ENCODE measurements at regions not wholly inside any gene's neighbourhood (a gene's known extent, or its start where the extent isn't known, plus 50 kb on each side); places are given as distances from the start of the nearest gene placed in this dataset.

- Histone ChIP-seq H3K9me2 (ENCODE audit: low read depth, low read length) (no peaks in the 10 kb centered on the region), H3K79me2 (ENCODE audit: insufficient read depth, low read length) (no peaks in the 10 kb centered on the region), H3F3A (ENCODE audit: insufficient read depth, low read length) (no peaks in the 10 kb centered on the region), H3K4me3 (ENCODE audit: low read depth, low read length, poor library complexity, severe bottlenecking) (no peak overlapping the region), H3K9ac (ENCODE audit: low read length) (no peak overlapping the region), H3K27ac (ENCODE audit: low read depth, low read length, poor library complexity, severe bottlenecking) (no peak overlapping the region), H2AFZ (ENCODE audit: low read length) (no peak overlapping the region), H3K36me3 (ENCODE audit: insufficient read depth, low read length) (no peaks in the 10 kb centered on the region; the same call in 1 of the 2 replicates), H3K27me3 (ENCODE audit: insufficient read depth, low read length) (peaks cover 20% of the 10 kb centered on the region), H3K4me2 (ENCODE audit: low read length) (no peak overlapping the region), H4K20me1 (ENCODE audit: insufficient read depth, low read length) (no peaks in the 10 kb centered on the region), H3K9me3 (ENCODE audit: low read length) (no peaks in the 10 kb centered on the region), H3K4me1 (ENCODE audit: insufficient read depth, low read length, severe bottlenecking) (peaks cover 29% of the 10 kb centered on the region)
- TF ChIP-seq EZH2 (IDR thresholded peaks at IDR 0.05; ENCODE audit: borderline replicate concordance, low read length) (no peak), CTCF (IDR thresholded peaks at IDR 0.05; ENCODE audit: low read length) (no peak)
These were observed 110.6 kb downstream of the SIK1 start for GRCh38 chr21:43316156-43316845.

- Histone ChIP-seq H3K9ac (ENCODE audit: low read length) (no peak overlapping the region), H3K4me3 (ENCODE audit: low read depth, low read length, poor library complexity, severe bottlenecking) (no peak overlapping the region), H3K9me2 (ENCODE audit: low read depth, low read length) (no peaks in the 10 kb centered on the region), H3K36me3 (ENCODE audit: insufficient read depth, low read length) (no peaks in the 10 kb centered on the region; the same call in 1 of the 2 replicates), H3K4me1 (ENCODE audit: insufficient read depth, low read length, severe bottlenecking) (peaks cover 32% of the 10 kb centered on the region), H3K4me2 (ENCODE audit: low read length) (no peak overlapping the region), H3K27me3 (ENCODE audit: insufficient read depth, low read length) (peaks cover 18% of the 10 kb centered on the region), H3K9me3 (ENCODE audit: low read length) (no peaks in the 10 kb centered on the region), H2AFZ (ENCODE audit: low read length) (no peak overlapping the region), H3K79me2 (ENCODE audit: insufficient read depth, low read length) (no peaks in the 10 kb centered on the region), H3K27ac (ENCODE audit: low read depth, low read length, poor library complexity, severe bottlenecking) (no peak overlapping the region), H4K20me1 (ENCODE audit: insufficient read depth, low read length) (no peaks in the 10 kb centered on the region), H3F3A (ENCODE audit: insufficient read depth, low read length) (no peaks in the 10 kb centered on the region)
- TF ChIP-seq EZH2 (IDR thresholded peaks at IDR 0.05; ENCODE audit: borderline replicate concordance, low read length) (no peak), CTCF (IDR thresholded peaks at IDR 0.05; ENCODE audit: low read length) (peak; percentile 17; the same call in 1 of the 2 replicates)
These were observed 111.4 kb downstream of the SIK1 start for GRCh38 chr21:43315244-43316137.

- TF ChIP-seq EZH2 (IDR thresholded peaks at IDR 0.05; ENCODE audit: borderline replicate concordance, low read length) (no peak), CTCF (IDR thresholded peaks at IDR 0.05; ENCODE audit: low read length) (no peak)
- Histone ChIP-seq H3K27ac (ENCODE audit: low read depth, low read length, poor library complexity, severe bottlenecking) (no peak overlapping the region), H2AFZ (ENCODE audit: low read length) (no peak overlapping the region), H3K9me2 (ENCODE audit: low read depth, low read length) (no peaks in the 10 kb centered on the region), H3K79me2 (ENCODE audit: insufficient read depth, low read length) (no peaks in the 10 kb centered on the region), H3K27me3 (ENCODE audit: insufficient read depth, low read length) (peaks cover 22% of the 10 kb centered on the region; the same call in 1 of the 2 replicates), H3K4me1 (ENCODE audit: insufficient read depth, low read length, severe bottlenecking) (peaks cover 32% of the 10 kb centered on the region), H3K4me3 (ENCODE audit: low read depth, low read length, poor library complexity, severe bottlenecking) (no peak overlapping the region), H4K20me1 (ENCODE audit: insufficient read depth, low read length) (no peaks in the 10 kb centered on the region), H3K9ac (ENCODE audit: low read length) (no peak overlapping the region), H3K36me3 (ENCODE audit: insufficient read depth, low read length) (no peaks in the 10 kb centered on the region; the same call in 1 of the 2 replicates), H3F3A (ENCODE audit: insufficient read depth, low read length) (no peaks in the 10 kb centered on the region), H3K9me3 (ENCODE audit: low read length) (no peaks in the 10 kb centered on the region), H3K4me2 (ENCODE audit: low read length) (no peak overlapping the region)
These were observed 113.0 kb downstream of the SIK1 start for GRCh38 chr21:43313939-43314405.
